GM23248 (cell line): ENCODE measurements at regions not wholly inside any gene's neighbourhood (a gene's known extent, or its start where the extent isn't known, plus 50 kb on each side); places are given as distances from the start of the nearest gene placed in this dataset.

Experiments used
- DNase-seq: peaks from one replicate; pipeline ENCODE4 v3.0.0-alpha.2; 2015
- H2AFZ ChIP-seq: fragments of 200-600 bp; sonication (generic); 2 replicates; pipeline ENCODE4 v1.6.1; 2016; ENCODE audit warnings: antibody characterized with exemption
- H3F3A ChIP-seq: fragments of 200-600 bp; sonication (generic); 2 replicates; pipeline ENCODE4 v1.6.1; 2016; ENCODE audit warnings: mild to moderate bottlenecking, antibody characterized with exemption, mixed run types; ENCODE audit not compliant: insufficient read depth
- H3K27ac ChIP-seq: fragments of 200-600 bp; sonication (generic); 2 replicates; pipeline ENCODE4 v1.5.1; 2016; ENCODE audit warnings: mild to moderate bottlenecking
- H3K27me3 ChIP-seq: fragments of 200-600 bp; sonication (generic); replicated peaks from 2 replicates; pipeline ENCODE4 v1.6.1; 2016; ENCODE audit warnings: mild to moderate bottlenecking; ENCODE audit not compliant: insufficient read depth
- H3K36me3 ChIP-seq: fragments of 200-600 bp; sonication (generic); 2 replicates; pipeline ENCODE4 v1.6.1; 2016; ENCODE audit warnings: low read depth, mild to moderate bottlenecking
- H3K4me1 ChIP-seq: fragments of 200-600 bp; sonication (generic); 2 replicates; pipeline ENCODE4 v1.6.1; 2016; ENCODE audit warnings: mild to moderate bottlenecking; ENCODE audit not compliant: insufficient read depth
- H3K4me2 ChIP-seq: fragments of 200-600 bp; sonication (generic); one replicate; pipeline ENCODE4 v1.6.1; 2016; ENCODE audit warnings: mild to moderate bottlenecking; ENCODE audit not compliant: unreplicated experiment
- H3K4me3 ChIP-seq: fragments of 200-600 bp; sonication (generic); 2 replicates; pipeline ENCODE4 v1.5.1; 2016; ENCODE audit warnings: mild to moderate bottlenecking
- H3K79me2 ChIP-seq: fragments of 200-600 bp; sonication (generic); 2 replicates; pipeline ENCODE4 v1.6.1; 2016; ENCODE audit warnings: mild to moderate bottlenecking; ENCODE audit not compliant: insufficient read depth
- H3K9ac ChIP-seq: fragments of 200-600 bp; sonication (generic); 2 replicates; pipeline ENCODE4 v1.6.1; 2016; ENCODE audit warnings: mild to moderate bottlenecking
- H3K9me2 ChIP-seq: fragments of 200-600 bp; sonication (generic); 2 replicates; pipeline ENCODE4 v1.6.1; 2016; ENCODE audit warnings: mixed run types, mild to moderate bottlenecking, moderate library complexity; ENCODE audit not compliant: insufficient read depth
- H3K9me3 ChIP-seq: fragments of 200-600 bp; sonication (generic); one replicate; pipeline ENCODE4 v1.6.1; 2017; ENCODE audit warnings: low read depth
- H4K20me1 ChIP-seq: fragments of 200-600 bp; sonication (generic); 2 replicates; pipeline ENCODE4 v1.6.0; 2016; ENCODE audit not compliant: insufficient read depth
- EZH2 ChIP-seq: fragments of 200-600 bp; sonication (generic); IDR thresholded peaks from 2 replicates; pipeline ENCODE4 v1.6.1; 2018; ENCODE audit warnings: antibody characterized with exemption, mild to moderate bottlenecking; ENCODE audit not compliant: insufficient read depth, poor library complexity, severe bottlenecking
- EZH2phosphoT487 ChIP-seq: fragments of 200-600 bp; sonication (generic); IDR thresholded peaks from 2 replicates; pipeline ENCODE4 v1.6.1; 2018; ENCODE audit warnings: antibody characterized with exemption, moderate library complexity, mild to moderate bottlenecking, low read depth; ENCODE audit not compliant: insufficient read depth
- WGBS, 2 experiments: methylation state at CpG; one replicate each; pipeline ENCODE4 v1.1.6; 2015 to 2017; ENCODE audit warnings: low lambda C conversion rate in 2 of 2, low coverage in 1 of 2; ENCODE audit errors: missing lambda C conversion rate in 2 of 2; 5-methylcytosine and 5-hydroxymethylcytosine counted together
- in situ Hi-C: fragments of 300-500 bp; cut with MboI; formaldehyde crosslinking; loops from 2 replicates; pipeline ENCODE4 v1.15.0; 2020

- DNase-seq: peak; percentile 50
Measured at GRCh38 chr18:70453058-70453775, 164.4 kb downstream of the SOCS6 start.

GRCh38 chr18:70452501-70452900 lies 163.7 kb downstream of the SOCS6 start:
- WGBS, 2 experiments: 81 to 89% methylated on average over 14 of the region's 14 CpGs
- H3K36me3 ChIP-seq: no peaks in the 10 kb centered on the region
- H3K9me2 ChIP-seq: no peaks in the 10 kb centered on the region
- no peaks in the 10 kb centered on the region for H3K4me1 ChIP-seq
- no peak overlapping the region for H3K4me3 ChIP-seq
- no peak overlapping the region for H2AFZ ChIP-seq
- no peak for DNase-seq
- no peaks in the 10 kb centered on the region for H4K20me1 ChIP-seq
- H3K4me2 ChIP-seq: no peak overlapping the region
- in situ Hi-C loops: no loop called here
- H3K27me3 ChIP-seq: no peaks in the 10 kb centered on the region
- H3K27ac ChIP-seq: no peak overlapping the region
- TF ChIP-seq EZH2: no peak
- TF ChIP-seq EZH2phosphoT487: no peak
- H3K79me2 ChIP-seq: no peaks in the 10 kb centered on the region
- no peaks in the 10 kb centered on the region for H3F3A ChIP-seq
- no peak overlapping the region for H3K9ac ChIP-seq
- no peaks in the 10 kb centered on the region for H3K9me3 ChIP-seq

More at GRCh38 chr18:70453058-70453775, 164.4 kb downstream of the SOCS6 start:
- Histone ChIP-seq H3K36me3 (no peaks in the 10 kb centered on the region), H3K4me1 (no peaks in the 10 kb centered on the region), H3K4me2 (no peak overlapping the region), H3K4me3 (no peak overlapping the region), H3K79me2 (no peaks in the 10 kb centered on the region), H3F3A (no peaks in the 10 kb centered on the region), H2AFZ (peak overlapping the region; percentile 47; the same call in 1 of the 2 replicates), H4K20me1 (no peaks in the 10 kb centered on the region), H3K9me3 (no peaks in the 10 kb centered on the region), H3K9me2 (no peaks in the 10 kb centered on the region), H3K9ac (no peak overlapping the region), H3K27ac (no peak overlapping the region), H3K27me3 (no peaks in the 10 kb centered on the region)
- WGBS, 2 experiments: 71 to 72% methylated on average over 12 of the region's 12 CpGs
- TF ChIP-seq EZH2phosphoT487 (no peak), EZH2 (no peak)
- in situ Hi-C loops: no loop called here

GRCh38 chr18:70450426-70451253 lies 161.8 kb downstream of the SOCS6 start:
- in situ Hi-C loops: no loop called here
- Histone ChIP-seq H3K36me3 (no peaks in the 10 kb centered on the region), H4K20me1 (no peaks in the 10 kb centered on the region), H3F3A (no peaks in the 10 kb centered on the region), H3K27me3 (no peaks in the 10 kb centered on the region), H3K27ac (no peak overlapping the region), H3K9me2 (no peaks in the 10 kb centered on the region), H3K4me2 (no peak overlapping the region), H3K9ac (no peak overlapping the region), H2AFZ (no peak overlapping the region), H3K4me3 (no peak overlapping the region), H3K9me3 (no peaks in the 10 kb centered on the region), H3K79me2 (no peaks in the 10 kb centered on the region), H3K4me1 (no peaks in the 10 kb centered on the region)
- TF ChIP-seq EZH2 (no peak), EZH2phosphoT487 (no peak)
- DNase-seq: peak; percentile 53
- 47 to 54% methylated on average over 2 of the region's 2 CpGs for WGBS, 2 experiments

- no peaks in the 10 kb centered on the region for H3F3A ChIP-seq
- WGBS, 2 experiments: 49 to 64% methylated on average over 3 of the region's 3 CpGs
- H3K27ac ChIP-seq: no peak overlapping the region
- no peaks in the 10 kb centered on the region for H3K9me2 ChIP-seq
- no peaks in the 10 kb centered on the region for H3K9me3 ChIP-seq
- H3K4me2 ChIP-seq: no peak overlapping the region
- in situ Hi-C loops: no loop called here
- no peak for TF ChIP-seq EZH2
- no peak for TF ChIP-seq EZH2phosphoT487
- H3K27me3 ChIP-seq: no peaks in the 10 kb centered on the region
- H3K79me2 ChIP-seq: no peaks in the 10 kb centered on the region
- no peak for DNase-seq
- H3K4me1 ChIP-seq: no peaks in the 10 kb centered on the region
- H4K20me1 ChIP-seq: no peaks in the 10 kb centered on the region
- no peak overlapping the region for H3K4me3 ChIP-seq
- H3K36me3 ChIP-seq: no peaks in the 10 kb centered on the region
- no peak overlapping the region for H3K9ac ChIP-seq
- 0 out of 2 replicates have a peak overlapping the region, but pooled peaks have one; percentile 26 for H2AFZ ChIP-seq
Measured at GRCh38 chr18:70448588-70448987, 159.7 kb downstream of the SOCS6 start.
